MM.1S (cell line): ENCODE measurements at regions not wholly inside any gene's neighbourhood (a gene's known extent, or its start where the extent isn't known, plus 50 kb on each side); places are given as distances from the start of the nearest gene placed in this dataset.

Source experiments
- DNase-seq: peaks from one replicate; pipeline ENCODE4 v3.0.0-alpha.2; 2015
- H2AFZ ChIP-seq: fragments of 300-600 bp; sonication (generic); 2 replicates; pipeline ENCODE4 v1.6.0; 2016; ENCODE audit warnings: antibody characterized with exemption, low read length
- H3F3A ChIP-seq: fragments of 300-600 bp; sonication (generic); 2 replicates; pipeline ENCODE4 v1.6.1; 2016; ENCODE audit warnings: mild to moderate bottlenecking, antibody characterized with exemption, low read length, moderate library complexity, mixed read lengths; ENCODE audit not compliant: insufficient read depth
- H3K27ac ChIP-seq: fragments of 300-600 bp; sonication (generic); 2 replicates; pipeline ENCODE4 v1.5.1; 2016; ENCODE audit warnings: mild to moderate bottlenecking, low read length
- H3K27me3 ChIP-seq: fragments of 300-600 bp; sonication (generic); replicated peaks from 2 replicates; pipeline ENCODE4 v1.6.0; 2016; ENCODE audit warnings: low read length; ENCODE audit not compliant: insufficient read depth
- H3K36me3 ChIP-seq: fragments of 300-600 bp; sonication (generic); replicated peaks from 2 replicates; pipeline ENCODE4 v1.6.1; 2016; ENCODE audit warnings: mild to moderate bottlenecking, low read length, mixed read lengths; ENCODE audit not compliant: insufficient read depth
- H3K4me1 ChIP-seq: fragments of 300-600 bp; sonication (generic); 2 replicates; pipeline ENCODE4 v1.6.1; 2016; ENCODE audit warnings: low read length, mixed read lengths
- H3K4me2 ChIP-seq: fragments of 300-600 bp; sonication (generic); 2 replicates; pipeline ENCODE4 v1.6.0; 2016; ENCODE audit warnings: low read depth, low read length
- H3K4me3 ChIP-seq: fragments of 300-600 bp; sonication (generic); 2 replicates; pipeline ENCODE4 v1.5.1; 2016; ENCODE audit warnings: low read length, mixed read lengths
- H3K79me2 ChIP-seq: fragments of 300-600 bp; sonication (generic); 2 replicates; pipeline ENCODE4 v1.6.1; 2016; ENCODE audit warnings: mixed run types, low read length, mixed read lengths
- H3K9ac ChIP-seq: fragments of 300-600 bp; sonication (generic); 2 replicates; pipeline ENCODE4 v1.6.1; 2016; ENCODE audit warnings: low read length, mixed read lengths
- H3K9me2 ChIP-seq: fragments of 300-600 bp; sonication (generic); replicated peaks from 2 replicates; pipeline ENCODE4 v1.6.1; 2016; ENCODE audit warnings: mild to moderate bottlenecking, low read length, mixed read lengths; ENCODE audit not compliant: insufficient read depth
- H3K9me3 ChIP-seq: fragments of 300-600 bp; sonication (generic); replicated peaks from 2 replicates; pipeline ENCODE4 v1.6.1; 2016; ENCODE audit warnings: mild to moderate bottlenecking, low read length, mixed read lengths; ENCODE audit not compliant: insufficient read depth
- H4K20me1 ChIP-seq: fragments of 300-600 bp; sonication (generic); 2 replicates; pipeline ENCODE4 v1.6.1; 2016; ENCODE audit warnings: mild to moderate bottlenecking, low read length, moderate library complexity, mixed read lengths; ENCODE audit not compliant: insufficient read depth
- CTCF ChIP-seq: fragments of 300-600 bp; sonication (generic); IDR thresholded peaks from 2 replicates; pipeline ENCODE4 v1.5.1; 2016; ENCODE audit warnings: antibody characterized with exemption, low read length, mixed read lengths
- EZH2 ChIP-seq: fragments of 300-600 bp; sonication (generic); optimal IDR thresholded peaks from 2 replicates; pipeline ENCODE3; 2017; ENCODE audit warnings: low read depth, mild to moderate bottlenecking, antibody characterized with exemption, low read length, mixed read lengths
- EZH2phosphoT487 ChIP-seq: fragments of 300-600 bp; sonication (generic); IDR thresholded peaks from 2 replicates; pipeline ENCODE4 v1.6.1; 2018; ENCODE audit warnings: antibody characterized with exemption, low read length

GRCh38 chr4:135770505-135770904 lies 1568.9 kb upstream of the PABPC4L start:
- Histone ChIP-seq H3K9ac (no peak overlapping the region), H3K79me2 (no peaks in the 10 kb centered on the region), H3K27me3 (no peaks in the 10 kb centered on the region), H3K4me3 (no peak overlapping the region), H4K20me1 (no peaks in the 10 kb centered on the region), H3K9me3 (no peaks in the 10 kb centered on the region), H3F3A (no peaks in the 10 kb centered on the region), H3K4me1 (no peaks in the 10 kb centered on the region), H2AFZ (no peak overlapping the region), H3K27ac (no peak overlapping the region), H3K9me2 (no peaks in the 10 kb centered on the region), H3K4me2 (no peak overlapping the region), H3K36me3 (no peaks in the 10 kb centered on the region)
- no peak for DNase-seq
- TF ChIP-seq EZH2phosphoT487 (no peak), CTCF (no peak), EZH2 (no peak)

- no peaks in the 10 kb centered on the region for H3F3A ChIP-seq
- no peaks in the 10 kb centered on the region for H3K27me3 ChIP-seq
- no peak overlapping the region for H3K4me2 ChIP-seq
- no peaks in the 10 kb centered on the region for H3K9me3 ChIP-seq
- H3K27ac ChIP-seq: no peak overlapping the region
- no peak overlapping the region for H3K9ac ChIP-seq
- H3K9me2 ChIP-seq: no peaks in the 10 kb centered on the region
- H3K36me3 ChIP-seq: no peaks in the 10 kb centered on the region
- no peak overlapping the region for H2AFZ ChIP-seq
- no peak for TF ChIP-seq CTCF
- TF ChIP-seq EZH2phosphoT487: no peak
- no peak for TF ChIP-seq EZH2
- no peaks in the 10 kb centered on the region for H4K20me1 ChIP-seq
- H3K4me1 ChIP-seq: no peaks in the 10 kb centered on the region
- no peak for DNase-seq
- no peak overlapping the region for H3K4me3 ChIP-seq
- H3K79me2 ChIP-seq: no peaks in the 10 kb centered on the region
Measured at GRCh38 chr4:135744928-135745327, 1543.3 kb upstream of the PABPC4L start.

GRCh38 chr4:135741583-135741982 lies 1540.0 kb upstream of the PABPC4L start:
- no peaks in the 10 kb centered on the region for H3K9me3 ChIP-seq
- no peaks in the 10 kb centered on the region for H3K9me2 ChIP-seq
- no peaks in the 10 kb centered on the region for H3F3A ChIP-seq
- H3K9ac ChIP-seq: no peak overlapping the region
- H3K4me1 ChIP-seq: no peaks in the 10 kb centered on the region
- no peaks in the 10 kb centered on the region for H3K79me2 ChIP-seq
- no peak for DNase-seq
- H3K4me2 ChIP-seq: no peak overlapping the region
- H3K27me3 ChIP-seq: no peaks in the 10 kb centered on the region
- H3K27ac ChIP-seq: no peak overlapping the region
- no peak for TF ChIP-seq EZH2phosphoT487
- no peak for TF ChIP-seq CTCF
- no peak for TF ChIP-seq EZH2
- H4K20me1 ChIP-seq: no peaks in the 10 kb centered on the region
- H3K36me3 ChIP-seq: no peaks in the 10 kb centered on the region
- H3K4me3 ChIP-seq: no peak overlapping the region
- no peak overlapping the region for H2AFZ ChIP-seq
